ENCODE measurements at regions not wholly inside any gene's neighbourhood (a gene's known extent, or its start where the extent isn't known, plus 50 kb on each side); places are given as distances from the start of the nearest gene placed in this dataset.

DNA sequence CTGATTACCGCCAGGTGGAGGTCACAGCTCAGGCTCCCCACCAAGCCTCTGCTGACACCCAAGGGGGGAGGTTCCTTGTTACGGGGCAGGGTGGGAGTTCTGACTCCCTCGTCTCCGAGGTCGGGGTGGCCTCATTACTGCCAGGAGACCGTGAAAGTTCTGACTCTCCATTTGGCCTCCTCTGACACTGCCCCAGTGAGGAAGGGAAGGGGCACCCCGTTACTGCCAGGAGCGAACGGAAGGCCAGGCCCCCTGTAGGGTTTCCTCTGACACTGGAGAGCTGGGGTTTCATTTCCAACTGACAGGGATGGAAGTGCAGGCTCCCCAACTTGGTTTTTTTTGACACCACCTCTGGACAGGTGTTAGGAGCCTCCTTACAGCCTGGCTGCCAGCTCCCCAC is 138.1 kb upstream of the EEPD1 start:
- H3K36me3 ChIP-seq = no peaks in the 10 kb centered on the region
- TF ChIP-seq EP300 (IDR thresholded peaks at IDR 0.05; ENCODE audit: low read depth) (no peak), POLR2A (IDR thresholded peaks at IDR 0.05) (no peak)
- 93 to 94% methylated on average over 3 to 9 of the region's 9 CpGs for WGBS, 2 donors (ENCODE audit: low coverage in 1 of 2)
- no peaks in the 10 kb centered on the region for H3K9me3 ChIP-seq
- H3K27ac ChIP-seq = no peak overlapping the region
- H3K4me1 ChIP-seq = no peaks in the 10 kb centered on the region
- no peak for DNase-seq
- in situ Hi-C loops (cut with MboI; ENCODE audit: low pct_ligation_motif_present in 1 of 4, low pct_unique_long_range_greater_than_20kb in 1 of 4, low sequenced_read_pairs in 3 of 4) (no loop called here), intact Hi-C loops (cut with DNase I; ENCODE audit: low total_unique reads) (no loop called here)
- H3K4me3 ChIP-seq = no peak overlapping the region
- no peaks in the 10 kb centered on the region for H3K27me3 ChIP-seq

DNA sequence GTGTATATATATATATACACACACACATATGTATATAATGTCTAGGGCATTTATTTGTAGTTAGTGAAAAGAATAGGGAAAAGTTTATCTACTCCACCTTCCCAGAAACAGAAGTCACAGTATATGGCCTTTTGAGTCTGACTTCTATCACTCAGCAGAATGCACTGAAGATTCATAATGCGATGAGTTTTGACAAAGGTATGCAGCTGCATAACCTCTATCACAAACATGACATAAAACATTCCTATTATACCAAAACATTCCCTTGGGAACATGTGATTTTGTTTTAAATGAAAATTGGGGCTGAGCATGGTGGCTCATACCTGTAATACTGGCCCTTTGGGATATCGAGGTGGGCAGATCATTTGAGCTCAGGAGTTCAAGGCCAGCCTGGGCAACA is 137.3 kb upstream of the EEPD1 start:
- no peaks in the 10 kb centered on the region for H3K27me3 ChIP-seq
- intact Hi-C loops (cut with DNase I; ENCODE audit: low total_unique reads) = no loop called here
- DNase-seq = no peak
- no peaks in the 10 kb centered on the region for H3K4me1 ChIP-seq
- H3K36me3 ChIP-seq = no peaks in the 10 kb centered on the region
- TF ChIP-seq EP300 (IDR thresholded peaks at IDR 0.05; ENCODE audit: low read depth) = no peak
- TF ChIP-seq, protein P1, sequence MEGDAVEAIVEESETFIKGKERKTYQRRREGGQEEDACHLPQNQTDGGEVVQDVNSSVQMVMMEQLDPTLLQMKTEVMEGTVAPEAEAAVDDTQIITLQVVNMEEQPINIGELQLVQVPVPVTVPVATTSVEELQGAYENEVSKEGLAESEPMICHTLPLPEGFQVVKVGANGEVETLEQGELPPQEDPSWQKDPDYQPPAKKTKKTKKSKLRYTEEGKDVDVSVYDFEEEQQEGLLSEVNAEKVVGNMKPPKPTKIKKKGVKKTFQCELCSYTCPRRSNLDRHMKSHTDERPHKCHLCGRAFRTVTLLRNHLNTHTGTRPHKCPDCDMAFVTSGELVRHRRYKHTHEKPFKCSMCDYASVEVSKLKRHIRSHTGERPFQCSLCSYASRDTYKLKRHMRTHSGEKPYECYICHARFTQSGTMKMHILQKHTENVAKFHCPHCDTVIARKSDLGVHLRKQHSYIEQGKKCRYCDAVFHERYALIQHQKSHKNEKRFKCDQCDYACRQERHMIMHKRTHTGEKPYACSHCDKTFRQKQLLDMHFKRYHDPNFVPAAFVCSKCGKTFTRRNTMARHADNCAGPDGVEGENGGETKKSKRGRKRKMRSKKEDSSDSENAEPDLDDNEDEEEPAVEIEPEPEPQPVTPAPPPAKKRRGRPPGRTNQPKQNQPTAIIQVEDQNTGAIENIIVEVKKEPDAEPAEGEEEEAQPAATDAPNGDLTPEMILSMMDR (IDR thresholded peaks at IDR 0.05) = no peak
- no peak for TF ChIP-seq POLR2AphosphoS5 (IDR thresholded peaks at IDR 0.05)
- TF ChIP-seq POLR2A (IDR thresholded peaks at IDR 0.05) = no peak
- H3K9me3 ChIP-seq = no peaks in the 10 kb centered on the region
- no peak overlapping the region for H3K27ac ChIP-seq
- H3K4me3 ChIP-seq = no peak overlapping the region
- 33 to 78% methylated on average over 1 to 2 of the region's 2 CpGs for WGBS, 2 donors (ENCODE audit: low coverage in 1 of 2)
- in situ Hi-C loops (cut with MboI; ENCODE audit: low pct_ligation_motif_present in 1 of 4, low pct_unique_long_range_greater_than_20kb in 1 of 4, low sequenced_read_pairs in 3 of 4) = no loop called here

DNA sequence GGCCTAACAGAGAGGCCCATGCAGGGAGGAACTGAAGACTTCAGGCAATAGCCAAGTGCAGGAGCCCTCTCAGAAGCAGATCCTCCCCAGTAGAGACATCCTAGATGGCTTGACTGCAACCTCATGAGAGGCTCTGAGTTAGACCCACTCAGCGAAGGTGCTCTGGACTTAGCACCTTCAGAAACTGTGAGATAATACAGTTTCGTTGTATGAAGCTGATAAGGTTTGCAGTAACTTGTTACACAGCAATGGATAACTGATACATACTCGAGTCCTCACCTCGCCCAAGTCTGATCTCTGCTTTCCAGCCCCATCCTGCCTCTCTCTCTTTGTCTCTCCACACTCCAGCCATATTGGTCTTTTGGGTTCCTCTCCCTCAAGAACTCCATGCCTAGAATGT is 136.4 kb upstream of the EEPD1 start:
- Histone ChIP-seq H3K9me3 (no peaks in the 10 kb centered on the region), H3K36me3 (no peaks in the 10 kb centered on the region), H3K27ac (no peak overlapping the region), H3K27me3 (no peaks in the 10 kb centered on the region), H3K4me1 (no peaks in the 10 kb centered on the region), H3K4me3 (no peak overlapping the region)
- TF ChIP-seq, protein P1 (IDR thresholded peaks at IDR 0.05) = no peak
- no peak for TF ChIP-seq POLR2AphosphoS5 (IDR thresholded peaks at IDR 0.05)
- no peak for TF ChIP-seq EP300 (IDR thresholded peaks at IDR 0.05; ENCODE audit: low read depth)
- no peak for TF ChIP-seq POLR2A (IDR thresholded peaks at IDR 0.05)
- WGBS, 2 donors (ENCODE audit: low coverage in 1 of 2) = 84% methylated on average over 4 of the region's 4 CpGs; no CpG with 5 or more reads in 1 of the 2 donors
- DNase-seq = no peak
- in situ Hi-C loops (cut with MboI; ENCODE audit: low pct_ligation_motif_present in 1 of 4, low pct_unique_long_range_greater_than_20kb in 1 of 4, low sequenced_read_pairs in 3 of 4) = no loop called here
- intact Hi-C loops (cut with DNase I; ENCODE audit: low total_unique reads) = no loop called here

DNA sequence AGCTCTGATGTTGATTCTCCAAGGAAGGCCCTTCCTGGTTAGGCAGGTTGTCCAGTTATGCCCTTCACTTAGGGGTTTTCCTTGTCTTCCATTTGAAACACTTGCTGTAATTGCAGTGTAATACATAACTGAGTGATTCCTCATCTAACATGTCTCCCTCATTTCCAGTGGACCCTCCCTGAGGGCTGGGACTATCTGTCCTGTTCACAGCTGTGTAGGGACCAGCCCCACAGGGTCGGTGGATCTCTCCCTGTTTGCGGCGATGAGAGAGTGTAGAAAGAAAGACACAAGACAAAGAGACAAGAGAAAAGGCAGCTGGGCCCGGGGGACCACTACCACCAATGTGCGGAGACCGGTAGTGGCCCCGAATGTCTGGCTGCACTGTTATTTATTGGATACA is 135.9 kb upstream of the EEPD1 start:
- Histone ChIP-seq H3K27me3 (no peaks in the 10 kb centered on the region), H3K9me3 (no peaks in the 10 kb centered on the region), H3K36me3 (no peaks in the 10 kb centered on the region), H3K27ac (no peak overlapping the region), H3K4me1 (no peaks in the 10 kb centered on the region), H3K4me3 (no peak overlapping the region)
- intact Hi-C loops (cut with DNase I; ENCODE audit: low total_unique reads) = no loop called here
- DNase-seq = no peak
- TF ChIP-seq, protein P1 (IDR thresholded peaks at IDR 0.05) = no peak
- TF ChIP-seq EP300 (IDR thresholded peaks at IDR 0.05; ENCODE audit: low read depth) (no peak), POLR2A (IDR thresholded peaks at IDR 0.05) (no peak), POLR2AphosphoS5 (IDR thresholded peaks at IDR 0.05) (no peak)
- WGBS, 2 donors (ENCODE audit: low coverage in 1 of 2) = 90 to 96% methylated on average over 4 to 7 of the region's 7 CpGs
- in situ Hi-C loops (cut with MboI; ENCODE audit: low pct_ligation_motif_present in 1 of 4, low pct_unique_long_range_greater_than_20kb in 1 of 4, low sequenced_read_pairs in 3 of 4) = no loop called here

DNA sequence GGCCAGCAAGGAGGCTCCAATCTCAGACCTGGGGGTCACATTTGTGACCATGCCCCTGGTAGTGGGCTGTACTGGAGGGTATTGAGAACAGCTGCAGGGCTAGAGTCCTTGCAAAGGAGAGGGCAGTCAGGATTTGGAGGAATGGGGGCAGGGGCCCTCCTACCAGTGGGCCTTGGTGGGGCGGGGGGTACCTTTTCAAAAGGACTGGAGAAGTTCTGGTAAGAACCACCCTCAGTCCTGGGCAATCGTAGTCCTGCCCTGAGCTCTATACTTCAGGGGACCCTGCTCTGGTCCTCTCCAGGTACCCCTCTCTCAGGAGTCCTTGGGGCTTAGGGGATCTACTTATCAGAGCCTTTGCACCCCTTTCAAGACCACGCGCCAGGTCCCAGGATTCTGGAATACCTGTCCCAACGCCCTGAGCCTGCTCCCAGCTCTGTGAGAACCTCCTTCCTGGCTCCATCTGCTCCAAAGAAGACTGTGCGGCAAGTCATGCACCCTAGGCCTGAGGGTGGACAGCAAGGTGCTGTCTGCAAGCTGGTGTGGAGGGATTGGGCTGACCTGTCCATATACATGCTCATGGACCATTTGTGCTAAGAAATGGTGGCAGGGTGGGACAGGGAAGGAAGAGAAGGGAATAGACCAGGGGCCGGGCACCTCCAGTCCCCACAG is 134.1 kb upstream of the EEPD1 start:
- Histone ChIP-seq H3K4me3 (no peak overlapping the region), H3K27me3 (no peaks in the 10 kb centered on the region), H3K4me1 (no peaks in the 10 kb centered on the region), H3K27ac (no peak overlapping the region), H3K9me3 (no peaks in the 10 kb centered on the region), H3K36me3 (no peaks in the 10 kb centered on the region)
- in situ Hi-C loops (cut with MboI; ENCODE audit: low pct_ligation_motif_present in 1 of 4, low pct_unique_long_range_greater_than_20kb in 1 of 4, low sequenced_read_pairs in 3 of 4) = no loop called here
- 95 to 100% methylated on average over 2 to 7 of the region's 7 CpGs for WGBS, 2 donors (ENCODE audit: low coverage in 1 of 2)
- TF ChIP-seq EP300 (IDR thresholded peaks at IDR 0.05; ENCODE audit: low read depth) = no peak
- TF ChIP-seq, protein P1 (IDR thresholded peaks at IDR 0.05) = no peak
- no peak for TF ChIP-seq POLR2A (IDR thresholded peaks at IDR 0.05)
- no peak for TF ChIP-seq POLR2AphosphoS5 (IDR thresholded peaks at IDR 0.05)
- intact Hi-C loops (cut with DNase I; ENCODE audit: low total_unique reads) = no loop called here
- no peak for DNase-seq
